GM23338 (cell line): ENCODE measurements at regions not wholly inside any gene's neighbourhood (a gene's known extent, or its start where the extent isn't known, plus 50 kb on each side); places are given as distances from the start of the nearest gene placed in this dataset.

Experiments used
- ATAC-seq: fragments of 200-7000 bp; cut with Tn5 transposase; 3 replicates; pipeline ENCODE4 v1.9.1; 2020
- DNase-seq: peaks from one replicate; pipeline ENCODE4 v3.0.0-alpha.2; 2015; ENCODE audit warnings: low spot score
- H2AFZ ChIP-seq: fragments of 200-600 bp; sonication (generic); 2 replicates; pipeline ENCODE4 v1.8.0; 2016; ENCODE audit warnings: antibody characterized with exemption, mild to moderate bottlenecking, moderate library complexity
- H3F3A ChIP-seq: fragments of 200-600 bp; sonication (generic); replicated peaks from 2 replicates; pipeline ENCODE4 v1.8.0; 2017; ENCODE audit warnings: antibody characterized with exemption, mixed run types, low read depth
- H3K27ac ChIP-seq: fragments of 200-600 bp; sonication (generic); 2 replicates; pipeline ENCODE4 v1.6.1; 2016; ENCODE audit warnings: low read depth
- H3K27me3 ChIP-seq: fragments of 200-600 bp; sonication (generic); 2 replicates; pipeline ENCODE4 v1.8.0; 2016; ENCODE audit warnings: mild to moderate bottlenecking, mixed run types, moderate library complexity; ENCODE audit not compliant: insufficient read depth
- H3K36me3 ChIP-seq: fragments of 200-600 bp; sonication (generic); 2 replicates; pipeline ENCODE4 v1.8.0; 2016; ENCODE audit warnings: mild to moderate bottlenecking; ENCODE audit not compliant: insufficient read depth
- H3K4me1 ChIP-seq: fragments of 200-600 bp; sonication (generic); 2 replicates; pipeline ENCODE4 v1.8.0; 2016; ENCODE audit warnings: mild to moderate bottlenecking, moderate library complexity; ENCODE audit not compliant: insufficient read depth
- H3K4me2 ChIP-seq: fragments of 200-600 bp; sonication (generic); 2 replicates; pipeline ENCODE4 v1.7.1; 2017; ENCODE audit warnings: mixed run types
- H3K4me3 ChIP-seq: fragments of 200-600 bp; sonication (generic); 2 replicates; pipeline ENCODE4 v1.6.1; 2016; ENCODE audit warnings: mixed run types
- H3K79me2 ChIP-seq: fragments of 200-600 bp; sonication (generic); replicated peaks from 2 replicates; pipeline ENCODE4 v1.8.0; 2017; ENCODE audit warnings: mild to moderate bottlenecking; ENCODE audit not compliant: insufficient read depth
- H3K9me2 ChIP-seq: fragments of 200-600 bp; sonication (generic); 2 replicates; pipeline ENCODE4 v1.8.0; 2017; ENCODE audit not compliant: insufficient read depth
- H4K20me1 ChIP-seq: fragments of 200-600 bp; sonication (generic); replicated peaks from 2 replicates; pipeline ENCODE4 v1.8.0; 2017; ENCODE audit warnings: mild to moderate bottlenecking; ENCODE audit not compliant: insufficient read depth
- H3K27ac Mint-ChIP-seq: 2 replicates; pipeline ENCODE4 v1.8.0; 2020; ENCODE audit warnings: inconsistent platforms, mild to moderate bottlenecking, moderate library complexity, mixed read lengths
- H3K27me3 Mint-ChIP-seq: 3 replicates; pipeline ENCODE4 v1.8.0; 2022; ENCODE audit warnings: low read depth, mild to moderate bottlenecking, moderate library complexity, mixed read lengths, inconsistent platforms; ENCODE audit not compliant: insufficient read depth, poor library complexity
- H3K36me3 Mint-ChIP-seq: 3 replicates; pipeline ENCODE4 v1.8.0; 2021; ENCODE audit warnings: low read depth, mild to moderate bottlenecking, inconsistent platforms, moderate library complexity, mixed read lengths
- H3K4me1 Mint-ChIP-seq: 3 replicates; pipeline ENCODE4 v1.8.0; 2020; ENCODE audit warnings: mild to moderate bottlenecking, inconsistent platforms, mixed read lengths
- H3K4me3 Mint-ChIP-seq: 3 replicates; pipeline ENCODE4 v1.8.0; 2021; ENCODE audit warnings: moderate library complexity, mild to moderate bottlenecking, inconsistent platforms, mixed read lengths
- H3K9me3 Mint-ChIP-seq: 3 replicates; pipeline ENCODE4 v1.8.0; 2020; ENCODE audit warnings: moderate library complexity, mild to moderate bottlenecking, inconsistent platforms, mixed read lengths
- CREB1 ChIP-seq: fragments of 250-450 bp; sonication (Bioruptor Pico); IDR thresholded peaks from 2 replicates; pipeline ENCODE4 v1.5.0; 2020; ENCODE audit warnings: low read depth, mild to moderate bottlenecking, moderate library complexity
- ETS1 ChIP-seq: IDR thresholded peaks from 2 replicates; pipeline ENCODE4 v1.6.1; 2016; ENCODE audit warnings: antibody characterized with exemption
- EZH2 ChIP-seq: fragments of 200-600 bp; sonication (generic); IDR thresholded peaks from one replicate; pipeline ENCODE4 v1.8.0; 2017; ENCODE audit warnings: antibody characterized with exemption, mild to moderate bottlenecking, low read depth; ENCODE audit not compliant: unreplicated experiment
- EZH2phosphoT487 ChIP-seq: fragments of 200-600 bp; sonication (generic); IDR thresholded peaks from one replicate; pipeline ENCODE4 v1.8.1; 2018; ENCODE audit warnings: antibody characterized with exemption; ENCODE audit not compliant: unreplicated experiment
- JUNB ChIP-seq: IDR thresholded peaks from one replicate; pipeline ENCODE4 v1.6.1; 2016; ENCODE audit warnings: antibody characterized with exemption; ENCODE audit not compliant: unreplicated experiment
- NANOG ChIP-seq: IDR thresholded peaks from 2 replicates; pipeline ENCODE4 v1.6.1; 2016; ENCODE audit warnings: antibody characterized with exemption, borderline replicate concordance
- POLR2AphosphoS5 ChIP-seq: IDR thresholded peaks from 2 replicates; pipeline ENCODE4 v1.6.1; 2016; ENCODE audit warnings: antibody characterized with exemption, low read depth
- REST ChIP-seq: IDR thresholded peaks from one replicate; pipeline ENCODE4 v1.6.1; 2018; ENCODE audit warnings: antibody characterized with exemption; ENCODE audit not compliant: unreplicated experiment
- STAT1 ChIP-seq: IDR thresholded peaks from one replicate; pipeline ENCODE4 v1.6.1; 2016; ENCODE audit warnings: antibody characterized with exemption; ENCODE audit not compliant: unreplicated experiment
- ZNF114 ChIP-seq: fragments of 250-450 bp; sonication (Bioruptor Pico); IDR thresholded peaks from 2 replicates; pipeline ENCODE4 v1.5.0; 2020; ENCODE audit warnings: mild to moderate bottlenecking, moderate library complexity
- ZNF331 ChIP-seq: fragments of 250-450 bp; sonication (Bioruptor Pico); IDR thresholded peaks from 2 replicates; pipeline ENCODE4 v1.5.0; 2020; ENCODE audit warnings: low read depth, mild to moderate bottlenecking, moderate library complexity
- ZNF462 ChIP-seq: fragments of 250-450 bp; sonication (Bioruptor Pico); IDR thresholded peaks from 2 replicates; pipeline ENCODE4 v1.5.0; 2020; ENCODE audit warnings: mild to moderate bottlenecking, moderate library complexity

- no peak for TF ChIP-seq ZNF462 (CRISPR knock-in tag)
- no peak for TF ChIP-seq ZNF114 (CRISPR knock-in tag)
Measured at GRCh38 chr3:124325248-124325647, 333.3 kb upstream of the ROPN1 start (continued).

- no peaks in the 10 kb centered on the region for H3F3A ChIP-seq
- H3K27ac ChIP-seq: no peak overlapping the region
- no peak overlapping the region for H3K4me2 ChIP-seq
- no peaks in the 10 kb centered on the region; the same call in 1 of the 2 replicates for H4K20me1 ChIP-seq
- DNase-seq (no peak), ATAC-seq (no peak)
- no peaks in the 10 kb centered on the region for H3K9me3 Mint-ChIP-seq
- H3K4me3 ChIP-seq: no peak overlapping the region
- no peak overlapping the region for H3K4me3 Mint-ChIP-seq
- H3K36me3 Mint-ChIP-seq: no peaks in the 10 kb centered on the region
- no peaks in the 10 kb centered on the region for H3K36me3 ChIP-seq
- H3K27me3 Mint-ChIP-seq: peaks cover 2% of the 10 kb centered on the region
- H3K27ac Mint-ChIP-seq: no peak overlapping the region
- H2AFZ ChIP-seq: no peak overlapping the region
- no peaks in the 10 kb centered on the region for H3K27me3 ChIP-seq
- 0 out of 2 replicates have a peak, but pooled peaks cover 3% of the 10 kb centered on the region for H3K9me2 ChIP-seq
- H3K4me1 ChIP-seq: no peaks in the 10 kb centered on the region
- H3K4me1 Mint-ChIP-seq: no peaks in the 10 kb centered on the region
- H3K79me2 ChIP-seq: no peaks in the 10 kb centered on the region
- TF ChIP-seq STAT1: no peak
- TF ChIP-seq EZH2: no peak
- no peak for TF ChIP-seq EZH2phosphoT487
- TF ChIP-seq NANOG: no peak
- TF ChIP-seq ZNF114 (CRISPR knock-in tag): no peak
- TF ChIP-seq POLR2AphosphoS5: no peak
- TF ChIP-seq ZNF331 (CRISPR knock-in tag): no peak
- TF ChIP-seq CREB1: no peak
- no peak for TF ChIP-seq ETS1
- no peak for TF ChIP-seq JUNB
- TF ChIP-seq REST: no peak
Measured at GRCh38 chr3:124329723-124330122, 337.8 kb upstream of the ROPN1 start.
